PFSK-1 (cell line): ENCODE measurements at regions not wholly inside any gene's neighbourhood (a gene's known extent, or its start where the extent isn't known, plus 50 kb on each side); places are given as distances from the start of the nearest gene placed in this dataset.

ENCODE experiments used
- FOXP2 ChIP-seq: optimal IDR thresholded peaks from 2 replicates; pipeline ENCODE3; 2011; ENCODE audit warnings: borderline replicate concordance, control low read depth, inconsistent platforms; ENCODE audit not compliant: insufficient read depth; ENCODE audit errors: extremely low read length, extremely low read depth
- POLR2AphosphoS5 ChIP-seq: IDR thresholded peaks from 2 replicates; pipeline ENCODE4 v1.6.1; 2012; ENCODE audit warnings: low read depth, mild to moderate bottlenecking, control low read depth, low read length, moderate library complexity
- REST ChIP-seq, 2 experiments: IDR thresholded peaks; 2 replicates each; pipeline versions ENCODE4 v1.6.1 to v1.8.0; 2011 to 2012; ENCODE audit warnings: low read depth in 2 of 2, low read length in 2 of 2, control low read depth in 1 of 2, inconsistent platforms in 1 of 2, mild to moderate bottlenecking in 1 of 2, moderate library complexity in 1 of 2; ENCODE audit not compliant: insufficient read depth in 1 of 2
- SIN3A ChIP-seq: IDR thresholded peaks from 2 replicates; pipeline ENCODE4 v1.6.1; 2012; ENCODE audit warnings: mild to moderate bottlenecking, low read length, moderate library complexity, borderline replicate concordance; ENCODE audit not compliant: insufficient read depth
- TAF1 ChIP-seq: IDR thresholded peaks from 2 replicates; pipeline ENCODE4 v1.6.1; 2012; ENCODE audit warnings: low read length, control low read depth, borderline replicate concordance; ENCODE audit not compliant: insufficient read depth

- no peak for TF ChIP-seq POLR2AphosphoS5
- TF ChIP-seq FOXP2: no peak
Observed at GRCh38 chr21:17101696-17102095, 411.1 kb upstream of the CXADR start.

GRCh38 chr21:17105932-17106331 lies 406.9 kb upstream of the CXADR start:
- TF ChIP-seq TAF1 (no peak), FOXP2 (no peak), REST (IDR thresholded peaks at IDR 0.05; ENCODE audit: insufficient read depth in 1 of 2, low read depth in 2 of 2, low read length in 2 of 2) (no peak)

- TF ChIP-seq FOXP2 (no peak), REST (IDR thresholded peaks at IDR 0.05; ENCODE audit: insufficient read depth in 1 of 2, low read depth in 2 of 2, low read length in 2 of 2) (no peak), SIN3A (no peak), POLR2AphosphoS5 (no peak), TAF1 (no peak)
Observed at GRCh38 chr21:17114045-17114444, 398.8 kb upstream of the CXADR start.

GRCh38 chr21:17118638-17119384 lies 394.0 kb upstream of the CXADR start:
- TF ChIP-seq SIN3A (no peak), TAF1 (no peak), FOXP2 (no peak), POLR2AphosphoS5 (no peak), REST (IDR thresholded peaks at IDR 0.05; ENCODE audit: insufficient read depth in 1 of 2, low read depth in 2 of 2, low read length in 2 of 2) (no peak)

- no peak for TF ChIP-seq TAF1
- TF ChIP-seq SIN3A: no peak
- TF ChIP-seq FOXP2: no peak
- TF ChIP-seq POLR2AphosphoS5: no peak
- TF ChIP-seq REST (IDR thresholded peaks at IDR 0.05; ENCODE audit: insufficient read depth in 1 of 2, low read depth in 2 of 2, low read length in 2 of 2): no peak
Observed at GRCh38 chr21:17119466-17120297, 393.2 kb upstream of the CXADR start.
